Choroid plexus epithelial cell (primary cell): ENCODE measurements at regions not wholly inside any gene's neighbourhood (a gene's known extent, or its start where the extent isn't known, plus 50 kb on each side); places are given as distances from the start of the nearest gene placed in this dataset.

Source experiments
- DNase-seq: peaks from one replicate; pipeline ENCODE4 v3.0.0-alpha.2; 2010; ENCODE audit warnings: low read depth
- H3K4me3 ChIP-seq: 2 replicates; pipeline ENCODE4 v1.5.1; 2011; ENCODE audit warnings: low read depth, mild to moderate bottlenecking, control low read depth, low read length, moderate library complexity
- TF ChIP-seq, protein P1 (sequence below): conservative IDR thresholded peaks from 2 replicates; pipeline ENCODE4 v1.5.1; 2011; ENCODE audit warnings: low read depth, mild to moderate bottlenecking, control low read depth, inconsistent platforms, low read length, moderate library complexity

GRCh38 chr2:38474021-38474456 is 97.0 kb upstream of the ATL2 start:
- DNase-seq, result no peak
- TF ChIP-seq, protein P1, sequence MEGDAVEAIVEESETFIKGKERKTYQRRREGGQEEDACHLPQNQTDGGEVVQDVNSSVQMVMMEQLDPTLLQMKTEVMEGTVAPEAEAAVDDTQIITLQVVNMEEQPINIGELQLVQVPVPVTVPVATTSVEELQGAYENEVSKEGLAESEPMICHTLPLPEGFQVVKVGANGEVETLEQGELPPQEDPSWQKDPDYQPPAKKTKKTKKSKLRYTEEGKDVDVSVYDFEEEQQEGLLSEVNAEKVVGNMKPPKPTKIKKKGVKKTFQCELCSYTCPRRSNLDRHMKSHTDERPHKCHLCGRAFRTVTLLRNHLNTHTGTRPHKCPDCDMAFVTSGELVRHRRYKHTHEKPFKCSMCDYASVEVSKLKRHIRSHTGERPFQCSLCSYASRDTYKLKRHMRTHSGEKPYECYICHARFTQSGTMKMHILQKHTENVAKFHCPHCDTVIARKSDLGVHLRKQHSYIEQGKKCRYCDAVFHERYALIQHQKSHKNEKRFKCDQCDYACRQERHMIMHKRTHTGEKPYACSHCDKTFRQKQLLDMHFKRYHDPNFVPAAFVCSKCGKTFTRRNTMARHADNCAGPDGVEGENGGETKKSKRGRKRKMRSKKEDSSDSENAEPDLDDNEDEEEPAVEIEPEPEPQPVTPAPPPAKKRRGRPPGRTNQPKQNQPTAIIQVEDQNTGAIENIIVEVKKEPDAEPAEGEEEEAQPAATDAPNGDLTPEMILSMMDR, result no peak
- no peak overlapping the region for H3K4me3 ChIP-seq

DNA sequence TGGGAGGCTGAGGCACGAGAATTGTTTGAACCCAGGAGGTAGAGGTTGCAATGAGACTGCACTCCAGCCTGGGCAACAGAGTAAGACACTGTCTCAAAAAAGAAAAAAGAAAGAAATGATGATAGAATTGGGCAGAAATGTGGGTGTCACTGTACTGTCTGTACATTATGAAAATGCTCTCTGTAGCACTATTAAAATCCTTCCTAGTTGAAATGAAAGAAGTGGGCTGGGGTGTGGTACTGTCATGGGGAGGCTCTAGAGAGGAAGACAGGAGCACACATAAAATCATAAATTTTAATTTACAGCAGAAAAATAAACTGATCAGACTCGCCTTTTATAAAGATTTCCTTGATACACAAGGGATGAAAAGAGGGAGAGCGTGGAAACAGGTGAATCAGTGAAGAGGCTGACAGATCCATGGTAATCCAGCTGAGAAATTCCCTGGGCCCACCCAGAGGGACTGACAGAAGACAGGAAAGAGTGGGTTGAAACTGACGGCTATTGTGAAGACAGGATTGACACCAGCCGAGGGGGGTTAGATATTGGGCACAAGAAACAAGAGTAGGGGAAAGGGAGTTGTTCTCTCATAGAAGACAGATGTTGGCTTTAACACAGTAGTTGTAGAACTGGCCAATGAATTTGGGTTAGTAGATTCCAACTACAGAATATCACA is 96.4 kb upstream of the ATL2 start:
- TF ChIP-seq, protein P1, result no peak
- no peak for DNase-seq
- no peak overlapping the region for H3K4me3 ChIP-seq

- DNase-seq, result no peak
- TF ChIP-seq, protein P1, result no peak
- no peak overlapping the region for H3K4me3 ChIP-seq
Observed at GRCh38 chr2:38470115-38470514, 93.0 kb upstream of the ATL2 start.

GRCh38 chr2:38467768-38468455 is 90.8 kb upstream of the ATL2 start:
- DNase-seq, result no peak
- TF ChIP-seq, protein P1, result no peak
- no peak overlapping the region for H3K4me3 ChIP-seq

- peak; percentile 64 for DNase-seq
- TF ChIP-seq, protein P1, result no peak
- no peak overlapping the region for H3K4me3 ChIP-seq
Observed at GRCh38 chr2:38466876-38467767, 90.0 kb upstream of the ATL2 start.

GRCh38 chr2:38466409-38466808 is 89.3 kb upstream of the ATL2 start:
- no peak for DNase-seq
- TF ChIP-seq, protein P1, result no peak
- H3K4me3 ChIP-seq, result no peak overlapping the region
